ENCODE measurements at regions not wholly inside any gene's neighbourhood (a gene's known extent, or its start where the extent isn't known, plus 50 kb on each side); places are given as distances from the start of the nearest gene placed in this dataset.
"Not testable (repeated sequence)": the region's sequence is repeated elsewhere in the genome, so short reads cannot be mapped to it uniquely, and the experiment has no call there.

DNA sequence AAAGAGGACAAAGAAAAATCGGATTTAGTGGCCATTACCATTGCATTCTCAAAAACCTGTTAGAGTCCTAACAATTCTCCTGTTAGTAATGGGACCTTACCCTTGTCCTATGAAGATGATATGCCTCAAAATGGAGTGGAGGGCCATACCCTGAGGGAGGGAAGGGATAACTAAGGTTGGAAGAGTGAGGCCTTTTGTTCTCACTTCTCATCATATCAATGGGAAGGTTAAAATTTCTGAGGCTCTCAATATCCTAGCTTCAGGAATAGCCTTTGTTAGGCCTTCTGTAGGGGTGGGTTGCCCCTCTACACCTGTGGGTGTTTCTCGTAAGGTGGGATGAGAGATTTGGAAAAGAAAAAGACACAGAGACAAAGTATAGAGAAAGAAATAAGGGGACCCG, 109.4 kb upstream of the SGIP1 start:
- not testable (repeated sequence) for DNase-seq

- DNase-seq, result no peak
Observed at GRCh38 chr1:66426239-66426853, 107.6 kb upstream of the SGIP1 start.

DNA sequence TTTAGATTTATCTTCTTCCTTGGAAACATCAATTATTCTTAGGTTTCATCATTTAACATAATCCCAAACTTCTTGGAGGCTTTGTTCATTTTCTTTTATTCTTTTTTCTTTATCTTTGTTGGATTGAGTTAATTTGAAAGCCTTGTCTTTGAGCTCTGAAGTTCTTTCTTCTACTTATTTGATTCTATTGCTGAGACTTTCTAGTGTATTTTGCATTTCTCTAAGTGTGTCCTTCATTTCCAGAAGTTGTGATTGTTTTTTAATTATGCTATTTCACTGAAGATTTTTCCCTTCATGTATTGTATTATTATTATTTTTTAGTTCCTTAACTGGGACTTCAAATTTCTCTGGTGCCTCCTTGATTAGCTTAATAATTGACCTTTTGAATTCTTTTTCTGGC, 103.1 kb upstream of the SGIP1 start:
- not testable (repeated sequence) for DNase-seq

GRCh38 chr1:66431999-66432398, 102.0 kb upstream of the SGIP1 start:
- DNase-seq, result no peak

DNA sequence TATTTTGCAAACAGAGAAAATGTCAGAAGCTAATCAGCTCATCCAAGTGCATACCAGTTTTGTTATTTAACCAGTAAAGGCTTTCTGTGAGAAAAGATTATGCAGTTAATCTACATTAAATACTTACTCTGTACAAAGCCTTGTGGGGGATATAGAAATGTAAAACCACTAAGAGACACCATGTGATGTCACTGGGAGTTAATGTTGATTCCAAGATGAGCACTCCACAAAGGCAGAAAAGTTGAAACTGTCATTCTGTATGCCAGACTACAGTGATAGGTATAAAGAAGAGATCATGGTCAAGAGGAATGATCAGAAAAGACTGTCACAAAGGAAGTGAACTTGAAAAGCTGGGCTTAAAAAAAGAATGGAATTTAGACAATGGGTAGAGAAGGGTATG, 100.3 kb upstream of the SGIP1 start:
- DNase-seq, result no peak

- DNase-seq, result no peak
Observed at GRCh38 chr1:66434096-66434495, 99.9 kb upstream of the SGIP1 start.

DNA sequence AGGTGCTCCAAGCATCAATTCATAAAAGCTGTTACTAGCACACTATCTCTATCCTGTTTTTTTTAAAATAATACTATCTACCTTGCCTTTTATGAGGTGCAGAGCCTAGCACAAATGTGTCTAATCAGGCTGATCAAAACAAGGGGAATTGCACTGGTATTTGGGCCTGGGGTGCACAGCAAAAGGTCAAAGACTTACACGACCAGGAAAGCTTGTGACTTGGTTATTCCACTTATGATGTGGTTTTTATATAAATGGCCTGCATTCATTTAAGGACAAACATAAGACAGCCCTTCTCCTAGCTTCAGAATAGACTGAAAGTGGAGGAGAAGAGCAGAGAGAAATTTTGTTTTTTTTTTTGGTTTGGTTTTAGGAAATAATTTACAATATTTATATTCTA, 98.4 kb upstream of the SGIP1 start:
- no peak for DNase-seq

GRCh38 chr1:66436378-66437135, 97.4 kb upstream of the SGIP1 start:
- no peak for DNase-seq

DNA sequence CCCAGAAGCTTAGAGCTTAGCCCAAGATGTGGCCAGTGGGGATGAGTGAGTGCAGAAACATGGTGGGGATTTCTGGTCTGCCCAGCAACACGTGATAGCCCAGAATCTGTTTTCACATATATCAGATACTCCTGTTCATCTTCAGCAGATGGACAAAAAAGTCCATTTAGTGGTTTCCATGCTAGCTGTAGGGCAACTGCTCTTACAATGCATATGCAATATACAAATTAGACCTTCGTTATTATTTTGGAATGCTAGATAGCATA, 96.9 kb upstream of the SGIP1 start:
- no peak for DNase-seq

DNA sequence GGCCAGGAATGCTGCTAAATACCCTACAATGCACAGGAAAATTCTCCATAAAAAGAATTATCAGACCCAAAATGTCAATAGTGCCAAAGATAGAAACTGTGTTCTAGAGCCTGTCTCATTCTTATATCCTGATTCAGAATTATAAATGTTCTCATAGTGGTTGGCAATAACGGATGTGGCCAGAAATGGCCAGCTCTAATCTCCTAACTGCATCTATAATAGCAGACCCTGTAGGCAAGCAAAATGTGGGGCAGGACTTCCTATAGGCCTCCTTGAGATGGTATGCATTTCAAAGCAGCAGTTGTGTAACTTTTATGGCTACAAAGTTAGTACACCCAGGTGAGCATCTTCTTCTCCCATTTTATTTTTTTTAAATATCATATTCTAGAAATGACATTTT, 95.9 kb upstream of the SGIP1 start:
- no peak for DNase-seq

- no peak for DNase-seq
Observed at GRCh38 chr1:66438501-66438900, 95.5 kb upstream of the SGIP1 start.

DNA sequence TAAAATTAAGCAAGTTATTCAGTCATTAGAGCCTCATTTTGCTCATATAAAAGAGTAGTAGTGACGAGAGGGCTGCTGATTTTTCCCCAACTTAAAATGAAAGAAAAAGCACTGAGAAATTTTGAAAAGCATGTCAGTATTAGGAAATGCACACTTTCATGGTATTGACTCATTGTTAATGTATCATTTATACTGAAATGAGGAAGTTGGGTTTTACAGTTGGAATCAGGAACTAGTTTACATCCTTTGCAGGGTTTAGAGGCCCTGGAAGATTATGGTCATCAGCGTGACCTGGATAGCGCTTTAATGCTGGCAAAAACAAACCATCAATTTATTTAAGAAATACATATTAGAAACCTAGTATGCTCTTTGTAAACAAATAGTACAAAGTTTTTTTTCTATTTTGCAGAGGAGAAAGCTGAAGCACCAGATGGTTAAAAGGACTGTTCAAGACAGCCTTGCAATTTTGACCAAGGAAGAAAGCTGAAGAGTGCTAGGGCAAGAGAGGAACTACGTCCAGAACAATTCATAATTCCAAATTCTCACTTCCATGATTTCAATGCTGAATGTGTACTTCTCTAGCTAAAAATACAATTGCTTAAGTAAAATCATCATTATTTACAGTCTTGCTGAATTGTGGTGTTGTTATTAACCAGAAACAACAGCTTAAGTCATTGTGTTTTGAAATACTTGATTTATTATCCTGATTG, 94.8 kb upstream of the SGIP1 start:
- no peak for DNase-seq

- DNase-seq, result no peak
Observed at GRCh38 chr1:66443793-66444192, 90.2 kb upstream of the SGIP1 start.

DNA sequence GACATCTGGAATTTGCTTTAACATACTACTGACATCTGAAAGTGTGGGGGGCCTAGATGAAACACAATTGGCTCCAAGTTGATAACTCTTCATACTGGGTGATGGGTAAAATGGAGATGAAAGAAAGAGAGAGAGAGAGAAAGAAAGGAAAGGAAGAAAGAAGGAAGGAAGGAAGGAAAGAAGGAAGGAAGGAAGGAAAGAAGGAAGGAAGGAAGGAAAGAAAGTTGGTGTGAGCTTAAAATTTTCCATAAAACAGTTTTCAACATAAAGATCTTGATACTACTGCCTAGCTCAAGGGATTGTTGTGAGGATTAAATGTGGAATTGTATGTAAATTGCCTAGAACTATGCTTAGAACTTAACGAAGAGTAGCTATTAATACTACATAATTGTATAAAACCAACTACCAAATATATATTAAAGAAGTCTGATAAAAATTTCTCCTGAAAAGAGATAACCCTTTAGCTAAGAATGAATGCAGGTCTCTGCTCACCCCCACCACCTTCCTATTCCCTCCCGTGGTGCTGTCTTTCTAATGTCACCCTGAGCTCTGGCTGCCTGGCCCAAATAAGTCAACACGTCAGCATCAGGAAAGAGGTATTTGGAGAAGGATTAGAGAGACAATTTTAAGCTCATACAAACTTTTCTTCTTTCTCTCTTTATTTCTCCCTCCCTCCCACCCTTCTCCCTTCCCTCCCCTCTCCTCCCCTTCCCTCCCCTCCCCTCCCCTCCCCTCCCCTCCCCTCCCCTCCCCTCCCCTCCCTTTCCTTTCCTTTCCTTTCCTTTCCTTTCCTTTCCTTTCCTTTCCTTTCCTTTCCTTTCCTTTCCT, 89.3 kb upstream of the SGIP1 start:
- no peak for DNase-seq

DNA sequence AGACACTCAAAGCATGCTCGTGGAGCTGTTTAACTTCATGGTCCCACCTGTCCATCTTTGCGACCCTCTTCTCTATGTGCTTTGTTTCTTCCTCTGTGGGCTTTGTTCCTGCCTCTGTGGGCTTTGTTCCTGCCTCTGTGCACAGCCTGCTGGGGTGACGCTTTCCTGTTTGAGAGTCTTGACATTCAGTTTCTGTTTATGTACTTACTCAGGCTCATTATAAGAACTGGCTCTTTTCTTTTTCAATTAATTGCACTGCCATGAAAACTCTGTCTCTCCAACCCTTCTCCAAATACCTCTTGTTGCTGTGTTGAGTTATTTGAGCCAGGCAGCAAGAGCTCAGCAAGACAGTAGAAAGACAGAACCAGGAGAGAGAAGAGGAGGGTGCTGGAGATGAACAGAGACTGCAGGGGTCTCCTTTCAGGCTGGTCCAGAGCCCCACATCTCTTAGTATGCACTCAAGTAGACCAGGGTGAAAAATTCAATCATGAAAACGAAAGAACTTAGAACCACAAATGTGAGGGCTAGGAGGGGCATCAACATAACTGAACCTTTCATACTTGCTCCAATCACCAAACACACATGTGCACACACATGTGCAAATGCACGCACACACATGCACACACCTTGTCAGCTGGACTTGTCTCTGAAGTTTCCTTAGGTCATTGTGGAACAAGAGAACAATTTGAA, 88.3 kb upstream of the SGIP1 start:
- no peak for DNase-seq

DNA sequence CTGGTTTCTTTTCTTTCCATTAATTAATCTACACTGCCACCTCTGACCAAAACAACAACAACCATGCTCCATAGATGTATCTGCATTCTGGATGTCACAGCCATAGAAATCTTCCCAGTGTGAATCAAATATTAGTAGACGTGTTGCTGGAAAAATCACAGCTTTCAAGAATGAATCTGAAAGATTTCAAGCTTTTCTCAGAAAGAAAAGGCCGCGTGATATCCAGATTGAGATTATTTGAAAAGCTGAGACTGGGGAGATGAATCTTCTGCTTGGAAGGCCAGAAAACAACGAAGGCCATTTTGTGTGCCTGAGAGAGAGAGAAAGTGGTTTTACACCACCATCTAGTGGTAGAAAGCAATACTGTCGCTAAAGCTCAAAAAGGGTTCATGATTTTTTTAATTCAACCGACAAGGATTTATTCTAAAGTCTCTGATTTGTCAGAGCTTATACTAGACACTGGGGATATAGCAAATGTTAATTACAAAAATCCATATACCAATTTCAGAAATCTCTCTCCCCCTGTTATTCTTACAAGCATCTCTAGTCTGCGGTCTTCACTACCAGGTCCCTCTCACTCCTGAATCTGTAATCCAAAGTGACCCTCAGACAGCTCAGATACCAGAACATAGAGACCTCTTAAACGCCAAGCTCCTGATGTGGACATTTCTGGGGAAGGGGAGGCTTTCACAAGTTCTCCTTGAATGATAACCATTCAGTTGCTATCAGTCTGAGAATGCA, 87.5 kb upstream of the SGIP1 start:
- DNase-seq, result peak; percentile 82

DNA sequence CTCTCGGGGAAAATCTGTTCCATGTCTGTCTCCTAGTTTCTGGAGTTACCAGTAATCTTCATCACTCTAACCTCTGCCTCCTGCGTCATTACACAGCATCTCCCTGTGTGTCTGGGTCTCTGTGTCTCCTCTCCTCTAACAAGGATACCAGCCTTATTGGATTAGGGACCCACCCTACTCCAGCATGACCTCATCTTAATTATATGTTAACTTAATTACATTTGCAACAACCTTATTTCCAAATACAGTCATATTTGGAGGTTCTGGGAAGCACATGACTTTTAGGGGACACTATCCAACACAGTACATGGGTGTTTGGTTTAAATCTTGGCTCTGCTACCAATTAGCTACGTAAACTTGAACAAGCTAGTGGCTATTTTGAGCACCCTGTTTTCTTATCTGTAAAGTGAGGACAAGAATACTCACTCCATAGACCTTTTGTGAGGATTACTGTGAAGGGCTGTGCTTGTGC, 83.9 kb upstream of the SGIP1 start:
- DNase-seq, result no peak

GRCh38 chr1:66450847-66451246, 83.1 kb upstream of the SGIP1 start:
- DNase-seq, result no peak

GRCh38 chr1:66452162-66452561, 81.8 kb upstream of the SGIP1 start:
- DNase-seq, result no peak

- no peak for DNase-seq
Observed at GRCh38 chr1:66452982-66453381, 81.0 kb upstream of the SGIP1 start.

- DNase-seq, result no peak
Observed at GRCh38 chr1:66455446-66455845, 78.5 kb upstream of the SGIP1 start.

DNA sequence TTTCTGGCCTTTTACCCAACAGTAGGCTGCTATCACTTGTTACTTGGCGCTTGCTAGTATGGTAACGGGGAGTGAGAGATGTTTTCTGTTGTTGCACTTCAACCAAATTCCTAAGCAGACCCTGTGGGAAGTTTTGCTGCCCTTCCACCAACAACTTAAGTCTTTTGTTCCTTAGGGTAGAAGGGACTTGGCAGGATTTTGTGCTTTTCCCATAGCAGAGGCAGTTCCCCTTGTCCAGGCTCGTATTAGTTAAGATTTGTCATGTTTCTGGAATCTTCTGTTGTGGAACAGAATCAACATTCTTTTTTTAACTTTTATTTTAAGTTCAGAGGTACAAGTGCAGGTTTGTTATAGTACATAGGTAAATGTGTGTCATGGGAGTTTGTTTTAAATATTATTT, 73.2 kb upstream of the SGIP1 start:
- DNase-seq, result no peak
